Activated CD8-positive, alpha-beta memory T cell treated with anti-CD3 and anti-CD28 coated beads, Interleukin-2, amount 50 U/mL, for 1 hour (primary cell): ENCODE measurements at regions not wholly inside any gene's neighbourhood (a gene's known extent, or its start where the extent isn't known, plus 50 kb on each side); places are given as distances from the start of the nearest gene placed in this dataset.
"Not testable (repeated sequence)": the region's sequence is repeated elsewhere in the genome, so short reads cannot be mapped to it uniquely, and the experiment has no call there.

ENCODE experiments used
- DNase-seq: peaks from one replicate; pipeline ENCODE4 v3.0.0-alpha.2; 2020; ENCODE audit errors: extremely low read depth

DNA sequence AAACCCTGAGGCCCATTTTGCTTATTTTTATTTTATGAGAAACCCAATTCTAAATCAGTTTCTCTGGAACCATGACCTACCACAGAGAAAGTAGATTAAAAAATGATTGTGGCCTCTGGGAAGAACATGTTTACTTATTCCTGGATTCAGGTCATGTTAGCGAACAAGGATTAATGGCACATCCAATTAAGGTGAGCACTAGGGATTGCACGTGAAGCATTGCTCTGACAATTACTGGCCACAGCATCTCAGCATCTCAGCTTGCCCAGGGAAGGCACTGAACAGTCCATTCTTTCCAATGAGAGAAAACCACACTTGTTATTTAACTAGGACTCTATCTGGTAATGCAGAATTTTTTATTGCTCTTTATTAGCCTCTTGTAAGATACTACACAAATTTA, 119.8 kb downstream of the ZNF330 start:
- no peak for DNase-seq

DNA sequence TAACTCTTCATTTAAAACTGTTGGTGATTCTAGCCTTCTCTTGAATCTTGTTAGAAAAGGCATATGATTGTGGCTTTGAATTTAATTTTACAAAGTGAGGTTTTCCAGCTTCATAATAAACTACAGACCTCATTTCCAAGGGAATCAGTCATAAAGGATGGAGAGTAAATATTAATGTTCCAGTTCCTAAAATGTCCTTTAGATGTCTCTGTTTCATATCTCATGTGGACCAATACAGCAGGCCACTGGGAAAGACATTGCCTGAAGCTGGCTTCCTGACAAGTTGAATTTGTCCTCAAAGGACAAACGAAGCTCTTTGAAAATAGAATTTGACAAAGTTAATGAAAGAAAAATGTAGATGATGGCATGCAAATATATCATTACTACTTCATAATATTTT, 125.4 kb downstream of the ZNF330 start:
- no peak for DNase-seq

DNA sequence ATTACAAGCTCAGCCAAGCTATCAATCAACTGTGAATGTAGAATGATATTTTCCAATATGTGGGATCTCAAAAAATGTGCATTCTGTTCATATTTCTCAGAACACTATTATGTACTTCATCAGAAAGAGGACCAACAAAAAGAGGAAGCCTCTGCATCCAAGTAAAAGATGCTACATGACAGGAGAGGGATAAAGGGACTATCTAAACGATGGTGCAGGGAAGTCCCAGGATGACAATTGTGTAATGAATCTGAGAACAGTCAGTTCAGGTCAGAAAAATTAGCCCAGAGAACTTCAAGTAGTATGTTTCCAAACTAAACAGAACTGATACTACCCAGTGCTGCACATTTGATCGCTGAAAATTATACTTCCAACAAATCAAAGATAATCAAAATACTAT, 127.0 kb downstream of the ZNF330 start:
- DNase-seq = no peak

DNA sequence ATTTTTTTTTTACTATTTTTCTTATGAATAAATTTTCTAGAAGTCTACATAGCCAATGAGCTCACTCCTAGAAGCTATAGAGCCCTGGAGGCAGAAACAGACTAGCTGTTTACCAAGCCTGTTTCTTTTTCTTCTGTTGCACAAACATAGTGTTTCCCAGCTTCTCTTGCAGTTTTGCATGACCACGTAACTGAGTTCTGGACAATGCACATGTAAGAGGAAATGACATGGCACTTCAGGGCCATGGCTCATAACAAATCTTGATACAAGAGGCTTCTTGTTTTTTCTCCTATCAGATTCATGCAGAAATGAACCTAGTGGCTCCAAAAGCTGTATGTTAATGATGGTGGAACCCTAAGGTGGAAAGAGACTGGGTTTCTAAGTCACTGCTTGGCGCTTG, 127.4 kb downstream of the ZNF330 start:
- DNase-seq = no peak

DNA sequence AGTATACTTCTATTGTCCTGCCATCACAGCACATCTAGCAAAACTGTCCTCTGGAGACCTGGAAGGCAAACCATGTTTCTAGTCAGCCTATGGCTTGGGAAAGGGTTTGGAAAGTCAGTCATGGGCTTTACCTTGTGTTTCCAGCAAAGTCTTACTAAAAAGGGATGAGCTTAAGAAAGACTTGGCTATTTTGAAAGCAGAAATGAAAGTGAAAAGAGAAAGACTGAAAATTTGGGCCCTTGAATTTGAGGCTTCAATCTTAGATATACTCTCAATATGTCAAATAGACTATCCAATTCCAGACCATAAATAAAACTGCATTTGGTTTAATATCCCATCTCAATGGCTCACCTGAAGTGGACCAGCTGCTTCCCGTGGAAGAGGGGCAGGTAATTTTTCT, 127.9 kb downstream of the ZNF330 start:
- no peak for DNase-seq

DNA sequence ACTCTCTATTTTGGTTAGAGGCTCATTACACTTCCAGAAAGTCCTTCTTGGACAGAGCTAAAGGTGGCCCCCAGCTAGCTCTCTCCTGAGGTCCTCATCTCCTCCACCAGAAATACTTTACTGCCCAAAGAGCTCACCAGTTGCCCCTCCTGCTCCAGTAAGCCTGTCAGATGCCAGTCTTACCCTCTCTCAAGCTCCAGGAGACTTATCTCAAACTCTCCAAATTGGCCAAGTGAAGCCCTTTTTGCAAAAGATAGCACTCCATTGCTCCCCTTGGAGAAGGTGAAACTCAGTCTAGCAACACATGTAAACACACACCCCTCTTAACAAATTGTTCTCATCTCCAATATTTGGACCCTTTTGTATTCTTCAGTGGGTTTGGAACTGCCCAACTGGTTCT, 128.5 kb downstream of the ZNF330 start:
- no peak for DNase-seq

DNA sequence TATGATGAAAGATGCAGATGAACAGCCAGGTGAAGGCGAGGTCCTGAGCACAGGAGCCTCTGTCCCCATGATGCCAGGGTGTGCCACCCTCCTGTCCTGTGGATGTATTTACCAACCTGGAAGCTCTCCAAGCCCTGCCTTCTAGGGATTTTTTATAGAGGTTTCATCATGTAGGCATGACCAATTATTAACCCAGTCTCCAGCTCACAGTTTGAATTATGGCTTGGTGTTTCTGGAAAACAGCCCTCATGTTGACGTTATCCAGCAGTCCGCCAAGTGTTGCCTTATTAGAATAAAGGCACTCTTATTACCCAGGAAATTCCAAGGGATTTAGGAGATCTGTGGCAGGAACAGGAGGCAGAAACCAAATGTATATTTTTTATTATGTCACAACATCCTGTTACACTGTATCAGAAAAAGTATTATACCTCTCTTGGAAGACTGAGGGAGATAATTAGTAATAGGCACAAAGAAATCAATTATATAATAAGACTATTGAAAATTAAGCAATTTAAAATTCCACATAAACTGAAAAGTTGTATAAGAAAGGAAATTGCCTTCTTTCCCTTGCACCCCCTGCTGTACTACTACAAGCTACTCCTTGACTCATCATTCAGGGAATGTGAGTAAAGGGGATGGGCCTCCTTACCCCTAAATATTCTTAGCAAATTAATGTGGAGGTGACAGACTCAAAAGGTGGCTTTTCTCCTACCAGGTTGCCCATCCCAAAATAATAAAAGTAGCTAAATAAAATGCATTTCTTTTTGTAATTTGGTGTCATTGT, 129.6 kb downstream of the ZNF330 start:
- no peak for DNase-seq

DNA sequence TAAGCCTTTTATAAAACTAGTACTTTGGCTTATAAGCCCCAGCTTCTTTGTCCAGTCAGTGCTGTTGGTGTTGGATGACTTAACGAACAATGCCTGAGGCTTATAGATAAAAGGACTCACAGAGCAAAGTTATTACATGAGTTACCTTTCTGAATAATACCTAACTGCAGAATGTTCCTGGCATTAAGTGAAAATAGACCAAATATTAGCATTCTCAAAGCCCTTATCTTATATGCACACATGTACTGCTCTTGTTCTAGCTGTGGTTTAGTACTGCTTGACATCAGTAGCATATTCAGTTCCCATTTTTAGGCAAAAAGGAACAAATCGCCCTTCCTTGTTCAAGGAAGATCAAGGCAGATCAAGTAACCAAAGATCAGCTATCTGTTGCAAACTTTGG, 131.6 kb downstream of the ZNF330 start:
- DNase-seq = no peak

DNA sequence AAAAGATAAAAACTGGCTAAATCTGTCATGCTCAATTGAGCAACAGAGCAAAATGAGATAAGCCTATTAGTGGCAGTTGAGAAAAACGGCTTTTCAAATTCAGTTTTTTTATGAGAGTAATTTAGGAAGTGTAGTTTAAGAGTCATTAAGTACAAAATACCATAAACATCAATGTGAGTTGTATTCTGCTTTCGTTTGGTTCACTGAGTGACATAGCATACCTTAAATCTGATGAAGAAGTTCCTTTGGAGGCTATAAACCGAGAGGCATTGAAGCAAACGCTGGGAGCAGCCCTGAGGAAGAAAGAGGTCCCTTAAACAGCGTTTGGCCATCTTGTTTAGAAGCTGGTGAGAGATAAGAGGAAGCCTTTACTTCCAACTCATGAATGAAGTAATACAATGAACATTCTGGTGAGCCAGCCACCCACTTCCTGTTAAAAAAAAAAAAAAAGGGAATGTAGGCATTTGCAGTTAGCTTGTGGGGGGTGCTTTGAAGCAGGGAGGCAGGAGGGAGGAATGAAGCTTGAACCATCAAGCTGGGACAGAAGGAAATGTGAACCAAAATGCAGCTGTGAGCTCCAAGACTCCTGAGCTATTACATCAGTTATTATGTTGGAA, 132.3 kb downstream of the ZNF330 start:
- no peak for DNase-seq

DNA sequence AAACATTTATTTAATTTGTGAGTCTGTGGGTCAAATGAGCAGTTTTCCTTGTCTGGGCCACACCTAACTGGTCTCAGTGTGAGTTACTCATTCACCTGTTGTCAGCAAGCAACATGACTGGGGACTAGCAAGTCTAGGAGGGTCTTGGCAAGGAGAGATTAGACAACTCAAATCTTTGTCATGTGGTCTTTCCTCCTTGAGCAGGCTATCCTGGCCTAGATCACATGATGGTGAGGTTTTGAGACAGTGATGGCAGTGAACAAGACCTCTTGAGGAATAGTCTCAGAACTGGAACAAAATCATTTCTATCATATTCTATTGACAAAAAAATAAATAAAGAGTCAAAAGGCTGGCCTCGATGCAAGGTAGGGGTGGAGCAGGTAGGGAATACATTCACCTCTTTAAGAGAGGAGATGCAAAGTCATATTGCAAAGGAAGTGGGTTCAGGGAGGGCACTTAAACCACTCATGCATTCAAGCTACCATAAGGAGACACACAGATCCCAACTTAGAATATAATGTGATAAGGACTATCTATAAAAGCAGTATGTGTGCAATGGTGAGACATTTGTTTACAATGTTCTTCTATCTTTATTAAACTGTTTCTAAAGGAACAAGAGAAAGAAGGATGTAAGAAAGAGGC, 135.7 kb downstream of the ZNF330 start:
- DNase-seq = no peak

DNA sequence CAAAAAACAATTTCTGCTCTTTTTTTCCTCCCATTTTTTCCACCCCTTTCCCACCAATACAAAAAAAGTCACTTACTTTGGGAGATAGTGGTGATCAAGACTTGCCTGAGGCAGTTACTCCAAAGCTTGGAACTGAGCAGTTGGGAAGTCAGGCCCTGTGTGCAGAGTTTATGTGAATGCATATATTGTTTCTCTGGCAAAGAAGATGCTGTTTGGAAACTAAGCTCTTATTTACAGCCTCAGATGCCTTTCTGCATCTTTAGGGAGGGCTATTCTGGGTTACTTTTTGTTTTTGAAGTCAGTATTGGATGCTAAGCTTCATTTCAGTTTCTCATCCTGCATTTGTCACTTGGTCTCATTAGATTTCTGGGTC, 136.3 kb downstream of the ZNF330 start:
- no peak for DNase-seq

DNA sequence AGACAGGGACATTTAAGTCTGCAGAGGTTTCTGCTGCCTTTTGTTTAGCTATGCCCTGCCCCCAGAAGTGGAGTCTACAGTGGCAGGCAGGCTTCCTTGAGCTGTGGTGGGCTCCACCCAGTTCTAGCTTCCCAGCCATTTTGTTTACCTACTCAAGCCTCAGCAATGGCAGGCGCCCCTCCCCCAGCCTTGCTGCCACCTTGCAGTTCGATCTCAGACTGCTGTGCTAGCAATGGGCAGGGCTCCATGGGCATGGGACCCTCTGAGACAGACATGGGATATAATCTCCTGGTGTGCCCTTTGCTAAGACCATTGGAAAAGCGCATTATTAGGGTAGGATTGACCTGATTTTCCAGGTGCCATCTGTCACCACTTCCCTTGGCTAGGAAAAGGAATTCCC, 147.5 kb downstream of the ZNF330 start:
- DNase-seq = not testable (repeated sequence)

DNA sequence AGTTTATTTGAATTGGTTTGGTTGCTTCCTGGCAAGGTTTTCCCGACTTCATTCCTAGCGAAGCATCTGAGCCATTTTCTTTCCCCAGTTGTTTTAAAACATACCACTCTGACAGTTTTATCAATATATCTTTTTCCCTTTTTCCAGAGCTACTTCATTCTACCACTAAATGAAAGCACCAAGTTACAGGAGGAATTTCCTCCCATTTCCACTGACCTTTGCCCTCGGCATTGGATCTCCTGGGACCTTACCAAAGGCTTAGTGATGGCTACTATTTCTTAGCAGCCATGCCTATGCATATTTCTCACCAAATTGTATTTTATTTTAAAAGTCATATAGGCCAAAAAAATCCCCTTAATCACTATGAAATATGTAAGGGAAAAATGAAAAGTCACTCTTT, 150.5 kb downstream of the ZNF330 start:
- DNase-seq = no peak

DNA sequence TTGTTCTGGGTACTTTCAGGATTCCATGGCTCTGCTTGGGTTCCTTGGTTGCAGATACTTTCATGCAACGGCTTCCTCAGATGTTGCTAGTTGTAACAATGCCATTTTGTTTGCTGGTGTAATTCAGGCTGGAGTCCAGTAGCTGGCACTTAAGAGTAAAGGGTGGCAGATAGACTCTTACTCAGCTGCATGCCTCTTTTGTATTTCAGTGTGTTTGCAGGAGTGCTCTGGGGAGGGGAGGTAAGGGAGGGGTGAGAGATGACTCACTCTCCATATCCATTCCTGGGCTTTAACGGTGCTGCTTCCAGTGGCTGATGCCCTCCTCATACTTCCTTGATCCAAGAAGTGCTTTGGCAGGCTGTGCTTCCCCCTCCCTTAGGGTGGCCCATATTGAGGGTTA, 155.2 kb downstream of the ZNF330 start:
- DNase-seq = no peak

DNA sequence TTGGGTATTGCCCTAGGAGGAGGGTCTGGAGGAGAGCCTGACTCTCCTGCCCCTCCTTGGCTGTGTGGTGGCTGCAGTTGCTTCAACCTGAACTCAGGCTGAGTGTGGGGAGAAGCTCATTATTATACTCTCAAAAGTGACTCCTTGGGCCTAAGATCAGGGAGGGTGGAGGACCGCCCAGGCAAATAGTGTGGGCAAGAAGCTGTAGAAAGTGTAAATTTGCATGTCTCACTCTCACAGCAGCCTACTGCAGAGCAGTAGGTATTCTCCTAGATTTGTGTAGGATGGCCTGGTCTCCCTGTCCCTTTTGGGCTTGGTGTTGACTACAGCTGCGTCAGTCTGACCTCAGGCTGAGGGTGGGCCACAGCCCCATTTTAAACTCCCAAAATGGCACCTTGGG, 156.1 kb downstream of the ZNF330 start:
- DNase-seq = no peak

DNA sequence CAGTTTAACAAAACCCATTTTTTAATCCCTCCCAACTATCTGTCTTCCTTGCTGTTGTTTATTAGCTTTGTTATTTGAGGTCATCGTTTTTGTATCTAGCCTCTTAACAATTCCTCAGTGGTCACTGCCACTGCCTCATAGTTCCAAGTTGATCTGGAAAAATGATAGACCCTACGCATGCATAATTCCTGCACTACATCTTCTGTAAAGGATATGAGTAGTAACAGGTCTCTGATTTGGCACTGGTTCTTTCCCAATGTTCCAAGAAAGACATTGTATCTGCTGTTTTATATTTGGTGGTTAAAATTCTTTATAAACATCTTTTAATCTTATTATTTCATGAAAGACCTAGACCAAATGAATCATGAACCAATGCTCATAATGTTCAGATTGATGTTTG, 166.6 kb downstream of the ZNF330 start:
- no peak for DNase-seq

DNA sequence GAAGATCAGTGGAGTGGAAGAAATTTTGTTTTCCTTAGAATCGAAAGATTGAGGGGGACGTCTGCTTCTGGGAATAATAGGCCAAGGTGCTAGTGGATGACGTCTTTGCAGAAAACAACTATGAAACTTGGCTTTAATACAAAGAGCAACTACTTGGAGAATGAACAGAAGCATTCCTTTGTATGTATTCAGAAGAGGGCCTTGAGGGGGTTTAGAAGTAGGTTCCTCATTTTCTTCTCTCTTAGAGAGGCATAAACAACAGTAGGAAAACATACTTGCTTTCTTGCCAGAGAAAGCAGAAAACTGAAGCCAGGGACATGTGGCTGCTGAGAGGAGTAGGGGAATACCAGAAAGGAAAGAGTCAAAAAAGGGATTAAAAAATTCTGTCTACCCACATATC, 167.8 kb downstream of the ZNF330 start:
- DNase-seq = no peak

DNA sequence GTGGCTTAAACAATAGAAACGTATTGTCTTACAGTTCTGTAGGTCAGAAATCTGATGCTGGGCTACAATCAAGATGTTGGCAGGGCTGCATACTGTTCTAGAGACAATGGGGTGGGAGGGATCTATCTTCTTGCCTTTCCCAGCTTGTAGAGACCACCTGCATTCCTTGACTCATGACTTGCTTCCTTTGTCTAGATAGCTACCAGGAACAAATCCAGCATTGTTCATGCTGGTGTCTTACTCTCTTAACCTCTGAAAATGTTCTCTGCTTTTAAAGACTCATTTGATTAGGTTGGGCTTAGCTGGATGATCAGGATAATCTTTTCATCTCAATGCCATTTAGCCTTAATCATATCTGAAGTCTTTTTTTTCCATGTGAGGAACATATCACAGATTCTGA, 169.0 kb downstream of the ZNF330 start:
- DNase-seq = no peak

DNA sequence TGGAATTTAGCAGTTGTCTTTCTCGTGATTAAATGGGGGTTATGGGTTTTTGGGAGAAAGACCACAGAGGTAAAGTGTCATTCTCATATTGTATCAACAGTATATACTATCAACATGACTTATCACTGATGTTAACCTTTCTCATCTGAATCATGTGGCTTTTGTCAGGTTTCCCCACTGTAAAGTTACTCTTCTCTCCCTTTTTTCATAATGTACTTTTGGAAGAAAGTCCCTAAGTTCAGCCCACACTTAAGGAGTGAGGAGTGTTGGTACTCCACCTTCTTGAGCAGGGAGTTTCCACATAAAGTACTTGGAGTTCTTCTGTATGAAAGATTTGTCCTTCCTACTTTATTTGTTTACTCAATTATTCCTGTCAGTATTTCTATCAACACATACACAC, 169.9 kb downstream of the ZNF330 start:
- no peak for DNase-seq

DNA sequence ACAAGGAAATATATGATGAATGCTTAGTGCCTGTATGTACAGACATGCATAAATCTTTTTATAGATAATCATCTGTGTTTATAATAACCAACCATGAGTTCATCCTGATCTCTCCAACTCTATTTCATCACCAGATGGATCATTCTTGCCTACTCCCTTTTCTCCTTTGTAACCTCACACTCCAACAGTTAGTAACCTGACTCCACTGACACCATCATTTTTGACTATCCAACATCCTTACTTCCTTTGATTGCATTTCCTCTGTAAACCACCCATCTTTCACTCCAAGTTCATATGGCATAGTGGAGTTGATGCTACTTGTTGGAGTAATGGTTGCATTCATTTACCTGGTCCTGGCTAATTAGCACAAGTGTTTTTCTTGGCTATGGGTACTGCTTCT, 170.6 kb downstream of the ZNF330 start:
- no peak for DNase-seq

DNA sequence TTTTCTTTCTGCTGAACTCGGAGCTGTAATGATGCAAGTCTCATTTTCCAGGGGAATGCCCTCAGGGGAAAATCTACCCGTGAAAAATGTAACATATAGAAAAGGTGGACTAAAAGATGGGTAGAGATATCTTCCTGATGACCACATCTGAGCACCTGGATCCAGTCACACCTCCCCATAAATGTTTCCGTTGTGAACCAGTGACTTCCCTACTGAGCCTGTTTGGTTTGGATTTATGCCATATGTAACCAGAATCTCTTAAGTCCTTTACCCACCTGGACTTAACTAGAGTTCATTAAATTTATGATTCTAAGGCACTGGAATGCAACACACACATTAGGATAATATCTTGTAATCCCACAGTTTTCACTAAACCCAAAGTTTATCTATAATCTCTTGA, 171.1 kb downstream of the ZNF330 start:
- DNase-seq = no peak

DNA sequence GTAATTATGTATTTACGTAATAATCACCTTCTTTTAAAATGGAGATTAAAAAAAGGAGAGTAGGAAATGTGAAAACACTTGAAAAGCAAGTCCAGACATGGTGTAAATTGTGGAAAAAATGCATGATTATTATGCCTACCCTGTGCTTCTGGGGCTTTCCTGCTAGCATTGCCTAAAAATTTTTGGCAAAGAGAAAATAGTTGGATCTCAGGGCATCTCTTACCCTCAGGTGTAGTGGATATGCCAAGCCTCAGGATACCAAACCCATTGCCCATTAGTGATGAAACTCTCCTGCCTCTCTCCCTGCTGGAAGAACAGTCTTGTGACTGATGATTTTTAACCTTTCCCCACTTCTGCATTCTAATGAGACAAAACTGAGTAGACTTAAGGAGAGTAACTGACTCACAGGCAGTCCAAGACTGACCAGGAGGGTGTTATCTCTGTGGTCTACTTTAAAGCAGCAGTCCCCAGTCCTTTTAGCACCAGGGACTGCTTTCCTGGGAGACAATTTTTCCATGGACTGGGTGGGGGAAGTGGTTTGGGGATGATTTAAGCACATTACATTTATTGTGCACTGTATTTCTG, 174.6 kb downstream of the ZNF330 start:
- no peak for DNase-seq

DNA sequence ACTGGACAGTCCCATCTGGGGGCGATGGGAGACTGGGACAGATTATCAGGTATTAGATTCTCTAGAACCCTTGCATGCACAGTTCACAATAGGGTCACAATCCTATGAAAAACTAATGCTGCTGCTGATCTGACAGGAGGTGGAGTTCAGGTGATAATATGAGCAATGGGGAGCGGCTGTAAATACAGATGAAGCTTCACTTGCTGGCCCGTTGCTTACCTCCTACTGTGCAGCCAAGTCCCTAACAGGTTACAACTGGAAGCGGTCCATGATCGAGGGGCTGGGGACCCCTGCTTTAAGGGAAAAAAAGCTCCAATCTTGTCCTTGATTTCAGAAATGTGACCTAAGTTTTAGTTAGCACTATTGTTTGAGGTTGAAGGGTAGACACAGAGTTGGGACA, 175.2 kb downstream of the ZNF330 start:
- no peak for DNase-seq
